ENCODE measurements at regions not wholly inside any gene's neighbourhood (a gene's known extent, or its start where the extent isn't known, plus 50 kb on each side); places are given as distances from the start of the nearest gene placed in this dataset.

DNA sequence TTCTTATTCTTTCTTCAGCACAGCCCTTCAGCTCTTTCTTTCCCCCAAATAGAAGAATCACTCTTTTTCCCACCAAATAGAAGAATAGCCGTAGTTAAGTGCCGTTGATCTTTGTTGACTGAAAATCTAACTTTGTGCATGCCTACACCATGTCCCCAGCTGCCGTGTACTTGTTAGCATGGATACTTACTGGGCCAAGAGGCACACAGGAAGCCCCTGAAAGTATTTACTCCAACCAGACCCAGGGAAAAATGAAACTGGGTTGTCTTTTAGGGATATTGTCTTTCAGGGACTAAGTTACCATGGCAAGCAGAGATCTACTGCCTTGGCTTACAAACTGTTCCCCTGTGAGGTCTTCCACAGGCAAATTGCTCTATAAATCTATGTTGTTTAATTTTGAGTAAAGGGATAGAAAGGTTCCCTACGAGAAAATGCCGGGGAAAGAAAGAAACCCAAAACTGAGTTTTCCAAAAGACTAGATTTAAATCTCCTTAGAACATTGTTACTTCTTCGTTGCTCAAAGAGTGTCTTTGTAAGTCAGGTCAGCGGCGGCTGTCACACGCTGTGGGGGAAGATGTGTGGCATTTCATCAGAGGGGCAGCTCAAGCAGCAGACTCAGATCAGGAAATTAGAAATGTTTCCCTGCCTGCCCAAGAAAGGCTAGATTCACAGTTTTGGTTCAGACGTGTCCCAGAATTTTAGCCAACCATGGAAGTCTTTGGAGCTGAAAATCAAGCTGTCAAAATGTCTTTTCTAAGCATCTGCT is 152.7 kb upstream of the PRNP start:
- TF ChIP-seq CTCF (IDR thresholded peaks at IDR 0.05) (no peak), POLR2A (IDR thresholded peaks at IDR 0.05) (no peak)

All from lower leg skin (tissue), 3 donors.